C4-2B (cell line): ENCODE measurements at regions not wholly inside any gene's neighbourhood (a gene's known extent, or its start where the extent isn't known, plus 50 kb on each side); places are given as distances from the start of the nearest gene placed in this dataset.
"Not testable (repeated sequence)": the region's sequence is repeated elsewhere in the genome, so short reads cannot be mapped to it uniquely, and the experiment has no call there.

Experiments used
- H3K27ac ChIP-seq: fragments of 450-650 bp; 2 replicates; pipeline ENCODE4 v1.5.1; 2017
- CTCF ChIP-seq: fragments of 450-650 bp; conservative IDR thresholded peaks from 2 replicates; pipeline ENCODE4 v1.5.1; 2017; ENCODE audit warnings: mild to moderate bottlenecking
- ZFX ChIP-seq: fragments of 450-650 bp; IDR thresholded peaks from 2 replicates; pipeline ENCODE4 v1.6.1; 2017

GRCh38 chr5:174533751-174534241 is 190.6 kb upstream of the MSX2 start:
- no peak overlapping the region for H3K27ac ChIP-seq
- no peak for TF ChIP-seq ZFX
- TF ChIP-seq CTCF, result no peak

GRCh38 chr5:174535669-174536068 is 188.7 kb upstream of the MSX2 start:
- no peak for TF ChIP-seq CTCF
- no peak for TF ChIP-seq ZFX
- no peak overlapping the region for H3K27ac ChIP-seq

GRCh38 chr5:174539823-174540222 is 184.6 kb upstream of the MSX2 start:
- not testable (repeated sequence) for H3K27ac ChIP-seq

- TF ChIP-seq CTCF (no peak), ZFX (no peak)
- H3K27ac ChIP-seq, result no peak overlapping the region
Measured at GRCh38 chr5:174542037-174542436, 182.3 kb upstream of the MSX2 start.

GRCh38 chr5:174542471-174542870 is 181.9 kb upstream of the MSX2 start:
- TF ChIP-seq ZFX (no peak), CTCF (no peak)

GRCh38 chr5:174545926-174546325 is 178.5 kb upstream of the MSX2 start:
- no peak for TF ChIP-seq CTCF
- no peak for TF ChIP-seq ZFX
- H3K27ac ChIP-seq, result no peak overlapping the region

More at GRCh38 chr5:174542471-174542870, 181.9 kb upstream of the MSX2 start:
- H3K27ac ChIP-seq, result no peak overlapping the region

- no peak overlapping the region for H3K27ac ChIP-seq
- no peak for TF ChIP-seq ZFX
- no peak for TF ChIP-seq CTCF
Measured at GRCh38 chr5:174547814-174548213, 176.6 kb upstream of the MSX2 start.

GRCh38 chr5:174549254-174549653 is 175.1 kb upstream of the MSX2 start:
- TF ChIP-seq ZFX (no peak), CTCF (no peak)
- H3K27ac ChIP-seq, result no peak overlapping the region
